ENCODE measurements at regions not wholly inside any gene's neighbourhood (a gene's known extent, or its start where the extent isn't known, plus 50 kb on each side); places are given as distances from the start of the nearest gene placed in this dataset.

GRCh38 chr7:17054206-17054605 lies 172.4 kb upstream of the AGR3 start:
- no peak for DNase-seq

GRCh38 chr7:17054836-17055235 lies 173.1 kb upstream of the AGR3 start:
- DNase-seq = no peak

GRCh38 chr7:17055596-17055995 lies 173.8 kb upstream of the AGR3 start:
- DNase-seq = no peak

GRCh38 chr7:17056491-17057142 lies 174.8 kb upstream of the AGR3 start:
- no peak for DNase-seq

DNA sequence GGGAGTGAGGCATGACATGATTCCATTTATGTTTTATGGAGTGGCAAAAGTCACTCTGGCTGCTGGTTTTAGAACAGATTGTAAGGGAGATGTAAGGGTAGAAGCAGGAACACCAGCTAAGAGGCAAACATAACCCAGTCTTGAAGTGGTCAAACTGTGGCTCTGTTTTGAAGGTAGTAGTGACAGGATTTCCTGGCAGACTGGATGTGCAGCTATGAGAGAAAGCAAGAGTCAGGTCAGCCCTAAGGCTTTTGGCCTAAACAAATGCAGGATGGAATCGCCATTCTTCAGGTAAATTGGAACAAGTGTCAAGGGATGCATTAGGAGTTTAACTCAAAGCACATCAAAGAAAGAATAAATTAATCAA lies 175.3 kb upstream of the AGR3 start:
- DNase-seq = no peak

GRCh38 chr7:17058568-17058967 lies 176.8 kb upstream of the AGR3 start:
- no peak for DNase-seq

DNA sequence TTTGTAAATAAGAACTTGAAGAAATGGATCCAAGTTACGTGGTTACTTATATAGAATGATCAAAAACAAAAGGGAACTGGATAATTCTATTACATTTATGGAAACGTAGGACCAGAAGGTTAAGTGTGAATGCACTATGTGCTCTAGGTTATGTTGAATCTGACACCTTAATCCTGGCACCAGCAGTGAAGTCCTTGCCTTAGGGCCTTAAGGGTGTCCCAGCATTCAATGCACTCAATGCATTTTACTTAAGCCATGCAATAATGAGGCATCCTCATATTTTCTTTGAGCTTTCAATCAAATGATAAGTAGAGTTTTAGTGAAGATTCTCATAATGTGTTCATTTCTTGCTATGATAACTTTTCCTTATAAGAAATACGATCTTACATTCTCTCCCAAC lies 178.3 kb upstream of the AGR3 start:
- DNase-seq = no peak

GRCh38 chr7:17061443-17061842 lies 179.7 kb upstream of the AGR3 start:
- DNase-seq = no peak

GRCh38 chr7:17062151-17063044 lies 180.6 kb upstream of the AGR3 start:
- DNase-seq = no peak

DNA sequence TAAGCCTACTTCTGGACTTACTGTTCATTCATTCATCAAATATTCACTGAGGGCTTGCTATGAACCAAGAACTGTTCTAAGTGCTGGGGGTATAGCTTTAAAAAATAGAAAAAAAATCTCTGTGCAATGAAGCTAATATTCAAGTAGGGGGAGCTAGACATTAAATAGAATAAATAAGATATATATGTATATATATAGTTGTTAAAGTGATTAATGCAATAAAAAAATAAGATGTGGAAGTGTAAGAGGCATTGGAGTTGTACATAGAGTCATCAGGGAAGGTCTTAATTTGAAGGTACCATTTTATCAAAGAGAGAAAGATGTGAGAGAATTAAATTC lies 181.2 kb upstream of the AGR3 start:
- no peak for DNase-seq

- no peak for DNase-seq
Measured at GRCh38 chr7:17067691-17068090, 185.9 kb upstream of the AGR3 start.

- DNase-seq = no peak
Measured at GRCh38 chr7:17069146-17069545, 187.4 kb upstream of the AGR3 start.

- no peak for DNase-seq
Measured at GRCh38 chr7:17070231-17070708, 188.5 kb upstream of the AGR3 start.

DNA sequence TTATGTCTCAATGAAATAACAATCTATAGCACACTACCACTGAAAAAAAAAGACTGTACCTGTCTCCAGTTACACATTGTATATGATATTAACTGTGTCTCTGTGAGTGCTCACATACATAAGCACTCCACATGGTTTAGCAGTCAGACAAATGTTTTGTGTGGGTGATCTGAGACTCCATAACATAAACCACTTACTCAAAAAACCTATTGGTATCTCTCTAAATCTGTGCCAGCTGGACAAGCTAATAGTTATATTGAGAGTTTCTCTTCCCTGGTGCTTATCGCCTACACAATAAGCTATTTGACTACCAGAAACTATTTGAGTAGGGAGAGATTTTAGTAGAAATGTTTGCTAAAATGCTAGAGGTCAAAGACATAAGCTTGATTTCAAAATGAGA lies 190.1 kb upstream of the AGR3 start:
- DNase-seq = no peak

DNA sequence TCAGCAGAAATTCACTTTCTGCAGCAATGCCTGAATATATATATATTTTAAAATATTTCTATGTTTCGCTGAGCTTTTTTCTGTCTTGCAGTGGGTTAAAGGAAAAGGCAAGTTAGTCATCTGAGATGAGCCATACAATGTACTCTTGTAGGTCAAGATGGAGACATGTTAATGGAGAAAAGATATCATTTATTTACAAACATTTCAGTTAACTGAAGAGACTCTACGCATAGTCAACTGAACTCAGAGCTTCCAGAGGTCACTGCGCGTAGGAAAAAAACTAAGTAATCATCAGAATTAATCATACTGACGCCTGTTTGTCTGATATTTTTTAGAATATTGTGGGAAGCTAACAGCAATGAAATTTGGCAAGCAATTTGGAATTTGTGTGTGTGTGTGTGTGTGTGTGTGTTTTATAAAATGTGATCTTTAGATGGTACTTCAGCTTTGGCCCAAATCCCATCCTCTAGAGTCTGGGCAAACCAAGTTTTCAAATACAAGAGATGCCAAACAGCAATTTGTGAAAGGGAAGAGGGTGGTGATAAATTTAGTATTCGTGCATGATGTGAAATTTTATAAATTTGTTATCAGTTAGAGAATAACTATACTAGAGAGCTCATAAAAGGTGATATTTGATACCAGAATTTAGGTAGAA lies 193.9 kb upstream of the AGR3 start:
- no peak for DNase-seq

- no peak for DNase-seq
Measured at GRCh38 chr7:17078298-17078697, 196.5 kb upstream of the AGR3 start.

DNA sequence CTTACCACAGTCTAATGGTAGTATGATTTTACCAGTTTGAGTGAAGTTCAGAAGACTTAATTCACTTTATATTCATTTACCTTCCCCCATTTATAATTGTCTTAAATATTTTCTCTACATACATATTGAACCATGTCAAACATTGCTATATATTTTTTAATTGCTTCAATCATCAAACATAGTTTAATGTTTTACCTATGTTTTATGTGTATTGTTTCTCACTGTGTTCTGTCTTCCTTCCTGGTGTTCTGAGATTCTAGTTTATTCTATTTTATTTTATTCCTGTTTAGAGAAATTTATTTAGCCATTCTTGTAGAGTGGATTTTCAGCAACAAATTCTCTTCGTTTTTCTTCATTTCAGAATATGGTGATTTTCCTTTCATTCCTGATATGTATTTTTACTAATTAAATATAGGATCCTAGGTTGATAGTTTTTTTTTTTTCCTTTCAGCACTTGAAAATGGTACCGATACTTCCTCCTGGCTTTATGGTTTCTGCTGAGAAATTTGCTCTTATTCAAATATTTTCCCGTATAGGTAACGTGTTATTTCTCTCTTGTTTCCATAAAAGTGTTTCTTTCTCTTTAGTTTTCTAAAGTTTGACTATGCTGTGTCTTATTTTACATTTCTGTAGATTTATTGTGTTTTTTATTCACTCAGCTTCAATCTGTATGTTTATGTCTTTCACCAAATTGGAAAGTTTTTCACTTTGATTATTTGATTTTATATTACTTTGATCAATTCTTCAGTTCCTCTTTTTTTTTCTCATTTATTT lies 201.8 kb upstream of the AGR3 start:
- DNase-seq = no peak

DNA sequence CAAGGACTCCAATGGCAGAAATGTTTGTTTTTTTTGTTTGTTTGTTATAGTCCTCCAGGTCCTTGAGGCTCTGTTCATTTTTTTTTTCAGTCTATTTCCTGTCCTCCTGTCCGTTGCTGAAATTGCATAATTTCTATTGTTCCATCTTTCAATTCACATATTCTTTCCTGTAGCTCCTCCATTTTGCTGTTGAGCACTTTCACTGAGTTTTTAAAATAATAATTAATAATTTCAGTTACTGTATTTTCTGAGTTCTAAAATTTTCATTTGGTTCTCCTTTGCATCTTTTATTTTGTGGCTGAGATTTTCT lies 202.3 kb upstream of the AGR3 start:
- DNase-seq = no peak

DNA sequence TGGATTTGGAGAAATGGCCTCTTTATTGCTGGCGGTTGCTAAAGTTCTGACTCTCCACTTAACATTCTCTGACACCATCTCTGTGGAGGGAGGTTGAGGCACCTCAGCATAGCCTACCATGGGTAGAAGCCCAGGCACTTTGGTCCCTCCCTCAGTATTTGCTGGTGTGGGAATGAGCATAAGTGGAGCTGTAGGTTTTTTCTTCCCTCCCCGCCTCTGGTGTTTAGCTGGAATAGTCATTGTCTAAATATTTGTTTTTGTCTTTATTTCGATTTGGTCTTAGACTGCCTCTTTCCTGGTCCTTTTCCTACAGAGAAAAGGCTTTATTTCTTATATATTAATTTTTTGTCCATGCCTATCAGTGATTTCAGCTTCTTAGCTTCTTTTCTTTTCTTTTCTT lies 203.4 kb upstream of the AGR3 start:
- DNase-seq = no peak

DNA sequence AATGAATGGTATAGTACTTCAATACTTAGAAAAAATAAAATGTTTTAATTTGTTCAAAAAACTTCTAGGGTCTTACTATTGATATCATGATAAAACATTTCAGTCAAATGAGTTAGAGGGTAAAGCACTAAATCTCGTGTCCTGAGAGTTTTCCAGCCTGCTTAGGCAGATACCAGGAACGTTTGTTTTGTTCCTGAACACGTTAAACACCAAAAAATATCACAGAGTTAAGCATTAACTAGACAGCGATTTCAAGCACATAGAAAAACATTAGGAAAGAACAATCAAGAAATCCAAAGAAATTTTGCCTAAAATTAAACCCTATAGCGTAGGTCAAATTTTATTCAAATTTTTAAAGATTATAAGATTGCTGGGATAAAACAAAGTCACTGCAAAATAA lies 204.6 kb upstream of the AGR3 start:
- no peak for DNase-seq

DNA sequence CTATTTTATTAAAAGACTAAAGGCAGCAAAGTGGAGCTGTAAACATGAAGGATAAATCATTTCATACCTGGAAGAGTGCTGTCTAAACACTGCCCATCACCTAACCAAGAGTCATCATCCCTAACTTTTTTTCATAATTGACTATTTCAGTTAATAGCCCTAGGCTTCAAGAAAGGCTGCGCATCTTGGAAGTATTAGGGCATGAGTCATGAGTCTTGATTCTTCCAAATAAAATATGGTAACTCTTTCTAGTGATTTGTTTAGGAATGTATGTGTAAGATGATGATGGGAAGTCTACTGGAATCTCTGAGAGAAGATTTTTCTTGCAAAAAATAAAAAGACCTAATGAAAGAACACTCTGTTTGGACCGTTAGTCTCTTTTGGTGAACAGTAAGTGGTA lies 207.7 kb upstream of the AHR start:
- DNase-seq = no peak

GRCh38 chr7:17093461-17093860 lies 205.0 kb upstream of the AHR start:
- DNase-seq = no peak

DNA sequence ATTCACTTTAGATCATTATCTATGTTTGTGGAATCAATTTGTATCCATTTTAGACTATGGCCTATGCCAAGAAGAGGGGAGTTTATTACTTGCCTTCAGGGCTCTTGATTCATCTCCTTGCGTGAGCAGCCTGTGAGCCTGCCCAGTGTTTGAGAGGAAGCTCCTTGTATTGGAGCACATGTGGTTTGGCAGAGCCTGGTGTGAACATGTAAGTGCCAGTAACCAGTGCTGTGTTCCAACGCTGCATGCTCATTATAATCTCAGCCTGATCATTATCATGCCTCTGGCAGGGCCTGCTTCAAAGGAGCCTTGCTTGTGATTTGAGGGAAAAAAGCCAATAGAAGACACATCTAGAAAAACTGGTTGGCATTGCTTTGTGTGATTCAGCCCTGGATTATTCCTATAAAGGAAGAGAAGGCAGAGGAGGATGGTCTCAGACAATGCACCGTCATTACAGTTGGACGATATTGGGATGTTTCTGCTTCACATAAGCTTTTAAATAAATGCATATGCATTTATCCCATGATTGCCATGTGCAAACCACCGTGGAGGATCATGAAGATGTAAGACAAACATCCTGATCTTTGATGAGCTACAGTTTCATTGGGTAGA lies 203.4 kb upstream of the AHR start:
- no peak for DNase-seq

All from activated T-cell treated with anti-CD3 and anti-CD28 coated beads, Interleukin-2, amount 50 U/mL, for 1 hour (primary cell).